A172 (cell line): ENCODE measurements at regions not wholly inside any gene's neighbourhood (a gene's known extent, or its start where the extent isn't known, plus 50 kb on each side); places are given as distances from the start of the nearest gene placed in this dataset.

ENCODE experiments used
- DNase-seq: peaks from one replicate; pipeline ENCODE4 v3.0.0-alpha.2; 2015; ENCODE audit warnings: low spot score

- peak; percentile 80 for DNase-seq
Measured at GRCh38 chr2:45275242-45275805, 266.1 kb upstream of the SIX2 start.

DNA sequence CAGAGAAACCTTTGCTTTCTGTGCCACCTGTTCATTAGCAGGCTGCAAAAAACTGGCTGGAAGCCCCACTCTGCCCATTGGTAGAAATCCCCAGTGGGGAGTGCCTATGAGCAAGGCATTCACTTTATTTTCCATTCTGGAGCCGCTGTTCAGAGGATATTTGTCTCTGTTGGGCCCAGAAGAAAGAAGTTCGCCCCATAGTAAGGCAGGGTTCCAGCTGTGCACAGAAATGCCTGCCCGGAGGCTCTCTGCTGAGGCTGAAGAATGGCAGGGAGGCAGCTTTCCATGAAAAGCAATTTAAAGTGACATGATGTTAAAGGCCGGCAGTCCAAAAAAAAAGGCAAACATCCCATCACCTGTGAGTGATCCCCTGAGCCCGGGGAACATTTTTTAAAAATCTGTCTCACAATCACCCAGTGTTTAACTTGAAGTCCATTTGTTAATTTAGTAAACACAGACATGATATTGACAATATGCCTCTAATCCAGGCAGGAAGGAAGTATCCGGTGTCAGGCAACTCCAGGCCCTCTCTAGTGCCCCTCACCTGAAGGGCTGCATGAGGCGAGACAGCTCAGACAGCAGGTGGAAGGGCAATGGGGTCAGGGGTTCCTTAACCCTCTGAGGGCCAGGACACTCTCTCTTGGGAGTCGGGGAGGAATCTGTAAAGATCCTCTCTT lies 265.1 kb upstream of the SIX2 start:
- DNase-seq, result no peak

- no peak for DNase-seq
Measured at GRCh38 chr2:45273412-45274249, 264.4 kb upstream of the SIX2 start.

- no peak for DNase-seq
Measured at GRCh38 chr2:45272549-45273265, 263.5 kb upstream of the SIX2 start.

- peak; percentile 25 for DNase-seq
Measured at GRCh38 chr2:45269149-45269793, 260.0 kb upstream of the SIX2 start.

DNA sequence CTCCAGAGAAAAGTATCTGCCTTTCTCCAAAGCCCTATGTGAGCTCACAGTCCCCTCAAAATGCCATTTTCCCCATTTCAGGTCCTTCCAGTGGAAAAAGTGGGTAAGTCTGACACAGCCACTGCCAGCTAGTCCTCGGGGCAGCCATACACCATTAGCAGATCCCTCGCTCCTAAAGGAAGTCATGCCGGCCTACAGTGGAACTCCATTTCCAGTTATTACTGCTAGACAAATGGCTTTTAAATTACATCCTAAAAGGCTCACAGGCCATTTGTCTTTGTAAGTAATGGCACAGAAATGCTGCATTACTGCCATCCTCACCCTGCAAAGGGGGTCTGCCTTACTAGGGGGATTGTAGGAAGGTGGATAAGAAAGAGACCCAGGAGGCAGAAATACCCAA lies 259.4 kb upstream of the SIX2 start:
- DNase-seq, result no peak

DNA sequence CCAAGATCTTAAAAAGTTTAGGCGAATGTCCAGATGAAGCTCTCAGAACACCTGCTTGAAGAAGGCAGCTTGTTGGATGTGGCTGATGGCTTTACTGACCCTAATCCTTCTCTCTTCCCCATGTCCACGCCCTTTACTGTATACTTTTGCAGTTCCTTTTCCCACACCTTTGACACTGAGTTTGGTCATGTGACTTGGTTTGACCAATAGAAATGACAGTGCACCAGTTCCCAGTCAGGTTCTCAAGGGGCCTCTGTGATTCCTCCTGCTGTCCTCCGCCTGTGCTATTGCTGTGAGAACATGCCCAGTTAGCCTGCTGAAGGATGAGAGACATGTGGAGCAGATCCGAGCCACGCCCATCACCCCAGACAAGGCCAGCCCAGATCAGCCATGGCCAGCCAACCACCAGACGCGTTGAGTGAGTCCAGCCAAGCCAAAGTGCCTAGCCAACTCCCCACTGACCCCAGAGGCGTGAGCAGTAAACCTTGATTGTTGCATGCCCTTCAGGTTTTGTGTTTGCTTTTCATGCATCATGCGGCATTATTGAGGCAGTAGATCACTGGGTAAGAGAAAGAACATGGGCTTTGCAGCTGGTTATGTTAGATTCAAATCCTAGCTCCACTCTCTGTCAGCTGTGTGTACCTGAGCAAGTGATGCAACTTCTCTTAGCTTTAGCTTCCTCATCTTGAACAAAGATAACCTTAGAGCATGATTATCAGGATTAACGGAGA lies 258.0 kb upstream of the SIX2 start:
- no peak for DNase-seq

DNA sequence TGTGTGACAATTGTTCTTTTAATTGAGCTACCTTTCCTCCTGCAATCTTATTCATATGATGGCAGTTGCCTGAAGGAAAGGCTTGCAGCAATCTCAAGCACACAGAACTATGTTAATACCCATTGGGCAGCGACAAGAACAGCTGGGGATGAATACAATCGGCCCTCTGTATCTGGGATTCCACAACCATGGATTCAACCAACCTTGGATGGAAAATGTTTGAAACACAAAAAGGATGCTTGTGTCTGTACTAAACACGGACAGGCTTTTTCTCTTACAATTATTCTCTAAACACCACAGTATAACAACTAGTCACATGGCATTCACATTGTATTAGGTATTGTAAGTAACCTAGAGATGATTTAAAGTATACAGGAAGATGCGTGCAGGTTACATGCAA lies 256.1 kb upstream of the SIX2 start:
- DNase-seq, result no peak

GRCh38 chr2:45264227-45265225 lies 255.3 kb upstream of the SIX2 start:
- DNase-seq, result no peak

GRCh38 chr2:45263147-45263546 lies 253.9 kb upstream of the SIX2 start:
- no peak for DNase-seq

DNA sequence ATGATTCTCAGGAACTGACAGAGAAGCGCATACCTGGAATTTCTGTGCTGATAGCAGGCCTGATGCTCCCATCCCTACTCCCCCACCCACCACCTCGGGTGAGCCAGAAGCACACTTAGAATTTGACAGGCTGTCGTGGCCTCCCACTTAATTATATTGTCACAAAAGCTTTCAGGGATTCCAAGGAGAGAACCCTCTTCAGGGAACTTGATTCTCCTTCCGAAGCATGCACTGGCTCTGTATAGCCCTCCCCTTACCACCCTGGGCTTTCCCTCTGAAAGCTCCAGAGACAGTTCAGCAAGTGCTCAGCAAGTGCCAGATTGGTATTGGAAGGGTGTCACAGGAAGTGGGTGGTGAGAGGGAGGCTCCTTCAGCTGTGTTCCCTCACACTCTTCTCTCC lies 252.5 kb upstream of the SIX2 start:
- no peak for DNase-seq

GRCh38 chr2:45260946-45261345 lies 251.7 kb upstream of the SIX2 start:
- DNase-seq, result no peak

- no peak for DNase-seq
Measured at GRCh38 chr2:45259547-45260160, 250.4 kb upstream of the SIX2 start.

DNA sequence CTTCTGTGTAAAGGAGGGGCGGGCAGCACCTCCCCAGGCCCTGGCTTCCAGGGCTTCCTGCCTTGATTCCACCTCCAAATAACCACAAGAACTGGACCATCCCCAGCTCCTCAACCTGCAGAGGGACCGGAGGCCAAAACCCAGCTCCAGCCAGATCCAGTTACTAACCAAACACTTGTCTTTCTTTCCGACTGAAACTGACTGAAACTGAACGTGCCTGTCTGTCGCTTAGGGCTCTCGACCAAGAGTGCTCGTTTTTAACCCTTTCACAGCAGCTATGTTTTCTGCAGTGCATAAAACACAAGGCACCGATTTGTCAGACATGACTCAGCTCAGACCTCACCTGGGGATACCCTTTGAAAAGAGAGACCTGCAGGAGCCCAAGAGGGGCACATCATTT lies 249.9 kb upstream of the SIX2 start:
- no peak for DNase-seq

DNA sequence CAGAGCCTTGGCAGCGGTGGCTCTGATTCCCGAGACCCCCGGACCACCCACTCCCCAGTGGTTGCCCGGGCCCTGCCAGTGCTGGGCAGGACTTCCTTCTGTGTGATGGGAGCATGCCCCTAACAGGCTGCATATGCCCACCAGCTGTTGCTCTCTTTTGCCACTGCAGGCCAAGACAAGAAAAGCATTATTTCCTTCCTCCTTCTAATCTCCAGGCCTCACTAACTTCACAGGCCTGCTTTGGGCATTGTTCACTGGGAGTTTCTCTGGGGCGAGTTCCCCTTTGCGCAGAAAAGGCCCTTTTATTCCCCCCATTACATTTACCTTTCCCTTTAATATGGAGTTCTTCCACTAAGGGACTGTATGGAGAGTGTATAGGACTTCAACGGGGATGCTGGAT lies 249.1 kb upstream of the SIX2 start:
- no peak for DNase-seq

DNA sequence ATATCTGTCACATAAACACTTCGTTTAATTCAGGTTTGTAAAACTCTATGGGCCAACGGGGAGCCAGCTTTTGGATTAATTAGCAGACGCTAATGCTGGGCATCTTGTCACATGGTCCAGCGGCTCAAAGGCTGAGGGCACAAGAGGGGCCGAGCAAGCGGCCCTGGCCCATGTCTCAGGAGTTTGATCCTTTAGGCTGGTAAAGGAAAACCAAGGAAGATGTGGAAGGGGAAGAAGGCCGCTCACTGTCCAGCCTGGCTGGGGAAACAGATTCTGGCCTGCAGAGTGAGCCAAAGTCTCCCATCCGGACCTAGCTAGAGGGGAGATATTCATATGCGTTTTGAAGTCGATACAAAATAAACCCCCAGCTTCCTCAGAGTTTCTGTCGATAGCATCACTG lies 248.6 kb upstream of the SIX2 start:
- DNase-seq, result no peak

DNA sequence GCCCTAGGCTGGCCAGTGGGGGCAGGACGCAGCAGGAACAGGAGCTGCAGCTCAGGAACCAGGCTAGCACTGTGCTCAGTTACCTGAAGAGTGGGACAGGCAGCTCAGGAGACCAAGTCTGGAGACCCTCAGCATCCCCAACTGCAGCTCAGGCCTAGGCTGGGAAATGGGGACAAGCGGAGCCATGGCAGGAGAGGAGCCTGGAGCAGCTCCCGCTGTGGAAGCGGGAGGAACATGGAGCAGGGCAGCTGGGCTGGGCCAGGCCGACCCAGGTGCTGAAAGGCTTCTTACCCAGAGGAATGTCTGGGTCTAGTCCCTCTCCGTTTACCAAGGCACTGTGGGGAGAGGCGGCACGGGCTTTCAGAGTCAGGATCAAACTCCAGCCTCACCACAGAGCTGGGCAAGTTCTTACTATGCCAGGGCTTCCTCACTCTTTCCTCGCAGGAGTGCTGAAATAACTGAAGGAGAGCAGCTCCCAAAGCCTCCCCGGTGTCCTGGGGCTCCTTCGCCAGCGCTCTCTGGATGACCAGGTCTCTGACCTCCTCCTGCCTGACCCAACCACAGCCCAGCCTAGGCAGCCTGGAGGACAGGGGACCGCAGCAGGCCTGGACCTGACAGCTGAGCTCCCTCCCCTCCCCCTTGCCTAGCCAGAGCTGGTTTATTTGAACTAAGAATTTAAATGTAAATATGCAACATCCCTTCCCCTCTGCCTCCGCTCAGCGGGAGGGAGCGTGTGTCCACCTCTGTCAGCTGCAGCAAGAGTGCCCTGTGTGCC lies 247.8 kb upstream of the SIX2 start:
- DNase-seq, result no peak

DNA sequence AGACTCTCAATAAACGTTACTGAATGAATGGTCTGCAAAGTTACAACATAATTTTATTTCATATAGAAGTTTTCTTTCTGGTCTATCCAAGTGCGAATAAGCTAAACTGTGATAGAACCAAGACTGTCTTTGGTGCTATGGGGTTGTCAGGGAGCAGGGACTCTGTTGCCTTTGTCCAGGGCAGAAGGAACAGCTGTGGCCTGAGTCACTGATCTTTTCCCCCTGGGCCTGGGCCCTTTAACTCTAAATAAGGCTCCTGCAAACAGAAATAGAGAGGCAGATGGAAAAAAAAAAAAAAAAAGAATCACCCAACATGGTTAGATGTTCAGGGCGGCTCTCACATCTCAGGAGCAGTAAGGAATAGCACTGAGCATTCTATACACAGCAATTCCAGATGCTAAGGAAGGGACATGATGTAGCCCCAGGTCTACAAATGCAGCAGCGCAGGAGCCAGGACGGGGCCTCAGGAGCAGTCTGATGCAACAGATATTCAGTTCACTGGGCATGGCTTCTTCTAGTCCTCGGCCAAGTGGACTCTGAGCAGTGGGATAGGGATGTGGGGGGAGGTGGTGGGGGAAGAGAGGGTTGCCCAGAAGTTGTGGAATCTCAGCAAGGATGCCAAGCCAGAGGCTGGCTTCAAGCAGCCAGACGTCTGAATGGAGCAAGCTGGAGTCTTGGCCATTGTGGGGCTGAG lies 247.1 kb upstream of the SIX2 start:
- no peak for DNase-seq
